ENCODE measurements at regions not wholly inside any gene's neighbourhood (a gene's known extent, or its start where the extent isn't known, plus 50 kb on each side); places are given as distances from the start of the nearest gene placed in this dataset.

- DNase-seq, result no peak
- no peaks in the 10 kb centered on the region for H3K9me3 ChIP-seq
- intact Hi-C loops (cut with DNase I; ENCODE audit: low total_unique reads), result no loop called here
- no peak for TF ChIP-seq CTCF (IDR thresholded peaks at IDR 0.05)
- TF ChIP-seq POLR2A (IDR thresholded peaks at IDR 0.05), result no peak
- H3K27me3 ChIP-seq, result no peaks in the 10 kb centered on the region
- no peak overlapping the region for H3K4me3 ChIP-seq
- no peaks in the 10 kb centered on the region for H3K36me3 ChIP-seq
- H3K27ac ChIP-seq, result peak overlapping the region; percentile 45 to 85
- peaks cover 3 to 7% of the 10 kb centered on the region in 2 donors for H3K4me1 ChIP-seq
Measured at GRCh38 chr9:115262952-115263351, 145.0 kb upstream of the TNC start.

- no peak for TF ChIP-seq POLR2A (IDR thresholded peaks at IDR 0.05)
- no peak for TF ChIP-seq CTCF (IDR thresholded peaks at IDR 0.05)
- peak overlapping the region; percentile 72 to 85 for H3K27ac ChIP-seq
- intact Hi-C loops (cut with DNase I; ENCODE audit: low total_unique reads), result no loop called here
- no peaks in the 10 kb centered on the region for H3K36me3 ChIP-seq
- H3K4me3 ChIP-seq, result no peak overlapping the region
- no peak for DNase-seq
- H3K9me3 ChIP-seq, result no peaks in the 10 kb centered on the region
- H3K27me3 ChIP-seq, result no peaks in the 10 kb centered on the region
- peaks cover 3 to 7% of the 10 kb centered on the region in 2 donors for H3K4me1 ChIP-seq
Measured at GRCh38 chr9:115263371-115264075, 145.6 kb upstream of the TNC start.

- Histone ChIP-seq H3K36me3 (no peaks in the 10 kb centered on the region), H3K27ac (peak overlapping the region; percentile 72 to 85), H3K4me1 (peaks cover 3 to 7% of the 10 kb centered on the region in 2 donors), H3K4me3 (no peak overlapping the region), H3K27me3 (no peaks in the 10 kb centered on the region), H3K9me3 (no peaks in the 10 kb centered on the region)
- intact Hi-C loops (cut with DNase I; ENCODE audit: low total_unique reads), result no loop called here
- DNase-seq, result no peak
- TF ChIP-seq POLR2A (IDR thresholded peaks at IDR 0.05), result no peak
- TF ChIP-seq CTCF (IDR thresholded peaks at IDR 0.05), result no peak
Measured at GRCh38 chr9:115264313-115264712, 146.4 kb upstream of the TNC start.

GRCh38 chr9:115267790-115268189, 149.8 kb upstream of the TNC start:
- no peaks in the 10 kb centered on the region for H3K9me3 ChIP-seq
- TF ChIP-seq POLR2A (IDR thresholded peaks at IDR 0.05), result no peak
- TF ChIP-seq CTCF (IDR thresholded peaks at IDR 0.05), result no peak
- no peaks in the 10 kb centered on the region for H3K36me3 ChIP-seq
- intact Hi-C loops (cut with DNase I; ENCODE audit: low total_unique reads), result no loop called here
- no peaks in the 10 kb centered on the region for H3K27me3 ChIP-seq
- no peak for DNase-seq
- H3K4me1 ChIP-seq, result peaks cover 0 to 7% of the 10 kb centered on the region in 2 donors
- H3K4me3 ChIP-seq, result no peak overlapping the region
- H3K27ac ChIP-seq, result no peak overlapping the region

GRCh38 chr9:115275753-115276152, 157.8 kb upstream of the TNC start:
- no peaks in the 10 kb centered on the region for H3K9me3 ChIP-seq
- H3K4me3 ChIP-seq, result no peak overlapping the region
- TF ChIP-seq CTCF (IDR thresholded peaks at IDR 0.05) (no peak), POLR2A (IDR thresholded peaks at IDR 0.05) (no peak)
- no peaks in the 10 kb centered on the region for H3K36me3 ChIP-seq
- no peak overlapping the region for H3K27ac ChIP-seq
- DNase-seq, result no peak
- no peaks in the 10 kb centered on the region for H3K4me1 ChIP-seq
- intact Hi-C loops (cut with DNase I; ENCODE audit: low total_unique reads), result no loop called here
- H3K27me3 ChIP-seq, result no peaks in the 10 kb centered on the region
